Activated T-cell treated with anti-CD3 and anti-CD28 coated beads, Interleukin-2, amount 50 U/mL, for 24 hours (primary cell): ENCODE measurements at regions not wholly inside any gene's neighbourhood (a gene's known extent, or its start where the extent isn't known, plus 50 kb on each side); places are given as distances from the start of the nearest gene placed in this dataset.

ENCODE experiments used
- DNase-seq: peaks from one replicate; pipeline ENCODE4 v3.0.0-alpha.2; 2020
- H3K27ac Mint-ChIP-seq: 2 replicates; pipeline ENCODE4 v1.8.0; 2020; ENCODE audit warnings: mild to moderate bottlenecking, mixed read lengths
- H3K27me3 Mint-ChIP-seq: 2 replicates; pipeline ENCODE4 v1.8.0; 2020; ENCODE audit warnings: mixed read lengths
- H3K36me3 Mint-ChIP-seq: 2 replicates; pipeline ENCODE4 v1.8.0; 2020; ENCODE audit warnings: low read depth, mixed read lengths
- H3K4me1 Mint-ChIP-seq: 2 replicates; pipeline ENCODE4 v1.8.0; 2020; ENCODE audit warnings: low read depth, mixed read lengths
- H3K4me3 Mint-ChIP-seq: 2 replicates; pipeline ENCODE4 v1.8.0; 2020; ENCODE audit warnings: mild to moderate bottlenecking, moderate library complexity, mixed read lengths
- H3K9me3 Mint-ChIP-seq: 2 replicates; pipeline ENCODE4 v1.8.0; 2020; ENCODE audit warnings: mixed read lengths

- Mint-ChIP-seq H3K9me3 (no peaks in the 10 kb centered on the region), H3K36me3 (no peaks in the 10 kb centered on the region), H3K4me3 (no peak overlapping the region), H3K27ac (no peak overlapping the region), H3K27me3 (peaks cover 9% of the 10 kb centered on the region), H3K4me1 (peaks cover 11% of the 10 kb centered on the region)
- DNase-seq: no peak
Measured at GRCh38 chr3:16056217-16056616, 118.3 kb upstream of the GALNT15 start.

GRCh38 chr3:16058521-16058920, 116.0 kb upstream of the GALNT15 start:
- Mint-ChIP-seq H3K36me3 (no peaks in the 10 kb centered on the region), H3K27ac (no peak overlapping the region), H3K4me1 (peaks cover 5% of the 10 kb centered on the region), H3K9me3 (no peaks in the 10 kb centered on the region), H3K27me3 (peaks cover 20% of the 10 kb centered on the region), H3K4me3 (no peak overlapping the region)
- DNase-seq: no peak

GRCh38 chr3:16059081-16059537, 115.4 kb upstream of the GALNT15 start:
- H3K9me3 Mint-ChIP-seq: no peaks in the 10 kb centered on the region
- H3K36me3 Mint-ChIP-seq: no peaks in the 10 kb centered on the region
- no peak overlapping the region for H3K27ac Mint-ChIP-seq
- DNase-seq: no peak
- peaks cover 20% of the 10 kb centered on the region for H3K27me3 Mint-ChIP-seq
- H3K4me3 Mint-ChIP-seq: no peak overlapping the region
- peaks cover under 1% of the 10 kb centered on the region for H3K4me1 Mint-ChIP-seq

- Mint-ChIP-seq H3K36me3 (no peaks in the 10 kb centered on the region), H3K4me1 (peaks cover 2% of the 10 kb centered on the region), H3K27ac (no peak overlapping the region), H3K27me3 (peaks cover 20% of the 10 kb centered on the region), H3K4me3 (no peak overlapping the region), H3K9me3 (no peaks in the 10 kb centered on the region)
- DNase-seq: no peak
Measured at GRCh38 chr3:16059711-16060357, 114.6 kb upstream of the GALNT15 start.

- DNase-seq: no peak
- H3K27ac Mint-ChIP-seq: no peak overlapping the region
- H3K4me1 Mint-ChIP-seq: peaks cover 7% of the 10 kb centered on the region
- H3K27me3 Mint-ChIP-seq: peaks cover 20% of the 10 kb centered on the region
- no peaks in the 10 kb centered on the region for H3K9me3 Mint-ChIP-seq
- no peak overlapping the region for H3K4me3 Mint-ChIP-seq
- no peaks in the 10 kb centered on the region for H3K36me3 Mint-ChIP-seq
Measured at GRCh38 chr3:16060358-16060852, 114.1 kb upstream of the GALNT15 start.

- H3K4me1 Mint-ChIP-seq: peaks cover 7% of the 10 kb centered on the region
- H3K4me3 Mint-ChIP-seq: no peak overlapping the region
- no peak for DNase-seq
- H3K27me3 Mint-ChIP-seq: peaks cover 20% of the 10 kb centered on the region
- no peaks in the 10 kb centered on the region for H3K9me3 Mint-ChIP-seq
- H3K36me3 Mint-ChIP-seq: no peaks in the 10 kb centered on the region
- no peak overlapping the region for H3K27ac Mint-ChIP-seq
Measured at GRCh38 chr3:16060945-16061344, 113.5 kb upstream of the GALNT15 start.

- Mint-ChIP-seq H3K9me3 (no peaks in the 10 kb centered on the region), H3K27me3 (peaks cover 20% of the 10 kb centered on the region), H3K36me3 (no peaks in the 10 kb centered on the region), H3K4me3 (no peak overlapping the region), H3K27ac (no peak overlapping the region), H3K4me1 (peaks cover 7% of the 10 kb centered on the region)
- DNase-seq: no peak
Measured at GRCh38 chr3:16061491-16061890, 113.0 kb upstream of the GALNT15 start.

GRCh38 chr3:16063603-16064002, 110.9 kb upstream of the GALNT15 start:
- H3K27ac Mint-ChIP-seq: no peak overlapping the region
- peaks cover 7% of the 10 kb centered on the region for H3K4me1 Mint-ChIP-seq
- peaks cover 20% of the 10 kb centered on the region for H3K27me3 Mint-ChIP-seq
- H3K9me3 Mint-ChIP-seq: no peaks in the 10 kb centered on the region
- no peak overlapping the region for H3K4me3 Mint-ChIP-seq
- DNase-seq: no peak
- no peaks in the 10 kb centered on the region for H3K36me3 Mint-ChIP-seq

- no peaks in the 10 kb centered on the region for H3K9me3 Mint-ChIP-seq
- no peak for DNase-seq
- no peaks in the 10 kb centered on the region for H3K36me3 Mint-ChIP-seq
- no peak overlapping the region for H3K4me3 Mint-ChIP-seq
- peaks cover 7% of the 10 kb centered on the region for H3K4me1 Mint-ChIP-seq
- peaks cover 20% of the 10 kb centered on the region for H3K27me3 Mint-ChIP-seq
- H3K27ac Mint-ChIP-seq: no peak overlapping the region
Measured at GRCh38 chr3:16064642-16065414, 109.7 kb upstream of the GALNT15 start.

- H3K4me3 Mint-ChIP-seq: no peak overlapping the region
- H3K4me1 Mint-ChIP-seq: peaks cover 7% of the 10 kb centered on the region
- H3K9me3 Mint-ChIP-seq: no peaks in the 10 kb centered on the region
- H3K36me3 Mint-ChIP-seq: no peaks in the 10 kb centered on the region
- H3K27ac Mint-ChIP-seq: no peak overlapping the region
- no peak for DNase-seq
- H3K27me3 Mint-ChIP-seq: peaks cover 9% of the 10 kb centered on the region
Measured at GRCh38 chr3:16066545-16066944, 107.9 kb upstream of the GALNT15 start.

GRCh38 chr3:16066975-16067374, 107.5 kb upstream of the GALNT15 start:
- Mint-ChIP-seq H3K27me3 (peaks cover 7% of the 10 kb centered on the region), H3K9me3 (no peaks in the 10 kb centered on the region), H3K36me3 (no peaks in the 10 kb centered on the region), H3K27ac (no peak overlapping the region), H3K4me1 (peaks cover 7% of the 10 kb centered on the region), H3K4me3 (no peak overlapping the region)
- DNase-seq: no peak

- Mint-ChIP-seq H3K36me3 (no peaks in the 10 kb centered on the region), H3K27ac (no peak overlapping the region), H3K4me3 (no peak overlapping the region), H3K9me3 (no peaks in the 10 kb centered on the region), H3K27me3 (peaks cover under 1% of the 10 kb centered on the region), H3K4me1 (peaks cover 7% of the 10 kb centered on the region)
- DNase-seq: no peak
Measured at GRCh38 chr3:16067837-16068471, 106.5 kb upstream of the GALNT15 start.

GRCh38 chr3:16069149-16069922, 105.1 kb upstream of the GALNT15 start:
- peaks cover 7% of the 10 kb centered on the region for H3K4me1 Mint-ChIP-seq
- H3K27me3 Mint-ChIP-seq: no peaks in the 10 kb centered on the region
- DNase-seq: no peak
- H3K36me3 Mint-ChIP-seq: no peaks in the 10 kb centered on the region
- no peak overlapping the region for H3K4me3 Mint-ChIP-seq
- no peaks in the 10 kb centered on the region for H3K9me3 Mint-ChIP-seq
- H3K27ac Mint-ChIP-seq: no peak overlapping the region

- no peak overlapping the region for H3K27ac Mint-ChIP-seq
- H3K4me3 Mint-ChIP-seq: no peak overlapping the region
- H3K9me3 Mint-ChIP-seq: no peaks in the 10 kb centered on the region
- no peaks in the 10 kb centered on the region for H3K4me1 Mint-ChIP-seq
- no peak for DNase-seq
- H3K36me3 Mint-ChIP-seq: no peaks in the 10 kb centered on the region
- H3K27me3 Mint-ChIP-seq: no peaks in the 10 kb centered on the region
Measured at GRCh38 chr3:16070707-16071106, 103.8 kb upstream of the GALNT15 start.
